ENCODE measurements at regions not wholly inside any gene's neighbourhood (a gene's known extent, or its start where the extent isn't known, plus 50 kb on each side); places are given as distances from the start of the nearest gene placed in this dataset.

- Histone ChIP-seq H3K79me2 (ENCODE audit: insufficient read depth, low read length) (no peaks in the 10 kb centered on the region), H3F3A (ENCODE audit: insufficient read depth, low read length) (no peaks in the 10 kb centered on the region), H3K4me3 (ENCODE audit: low read depth, low read length, poor library complexity, severe bottlenecking) (no peak overlapping the region), H3K9me2 (ENCODE audit: low read depth, low read length) (no peaks in the 10 kb centered on the region), H3K9ac (ENCODE audit: low read length) (no peak overlapping the region), H3K4me1 (ENCODE audit: insufficient read depth, low read length, severe bottlenecking) (no peaks in the 10 kb centered on the region), H3K9me3 (ENCODE audit: low read length) (no peaks in the 10 kb centered on the region), H3K27ac (ENCODE audit: low read depth, low read length, poor library complexity, severe bottlenecking) (no peak overlapping the region), H3K4me2 (ENCODE audit: low read length) (no peak overlapping the region), H3K27me3 (ENCODE audit: insufficient read depth, low read length) (no peaks in the 10 kb centered on the region), H3K36me3 (ENCODE audit: insufficient read depth, low read length) (no peaks in the 10 kb centered on the region), H4K20me1 (ENCODE audit: insufficient read depth, low read length) (no peaks in the 10 kb centered on the region), H2AFZ (ENCODE audit: low read length) (no peak overlapping the region)
- TF ChIP-seq CTCF (IDR thresholded peaks at IDR 0.05; ENCODE audit: low read length) (no peak), EZH2 (IDR thresholded peaks at IDR 0.05; ENCODE audit: borderline replicate concordance, low read length) (no peak)
Observed at GRCh38 chr20:4493386-4493785, 192.9 kb upstream of the PRNP start.

- Histone ChIP-seq H3K79me2 (ENCODE audit: insufficient read depth, low read length) (no peaks in the 10 kb centered on the region), H3K9me3 (ENCODE audit: low read length) (no peaks in the 10 kb centered on the region), H3K9ac (ENCODE audit: low read length) (no peak overlapping the region), H3K27ac (ENCODE audit: low read depth, low read length, poor library complexity, severe bottlenecking) (no peak overlapping the region), H2AFZ (ENCODE audit: low read length) (no peak overlapping the region), H4K20me1 (ENCODE audit: insufficient read depth, low read length) (no peaks in the 10 kb centered on the region), H3K4me3 (ENCODE audit: low read depth, low read length, poor library complexity, severe bottlenecking) (no peak overlapping the region), H3K4me2 (ENCODE audit: low read length) (no peak overlapping the region), H3K4me1 (ENCODE audit: insufficient read depth, low read length, severe bottlenecking) (no peaks in the 10 kb centered on the region), H3K27me3 (ENCODE audit: insufficient read depth, low read length) (no peaks in the 10 kb centered on the region), H3K9me2 (ENCODE audit: low read depth, low read length) (no peaks in the 10 kb centered on the region), H3F3A (ENCODE audit: insufficient read depth, low read length) (no peaks in the 10 kb centered on the region), H3K36me3 (ENCODE audit: insufficient read depth, low read length) (no peaks in the 10 kb centered on the region)
- no peak for TF ChIP-seq CTCF (IDR thresholded peaks at IDR 0.05; ENCODE audit: low read length)
- TF ChIP-seq EZH2 (IDR thresholded peaks at IDR 0.05; ENCODE audit: borderline replicate concordance, low read length) = no peak
Observed at GRCh38 chr20:4491643-4492042, 194.6 kb upstream of the PRNP start.

- Histone ChIP-seq H3K9me2 (ENCODE audit: low read depth, low read length) (no peaks in the 10 kb centered on the region), H2AFZ (ENCODE audit: low read length) (no peak overlapping the region), H3F3A (ENCODE audit: insufficient read depth, low read length) (no peaks in the 10 kb centered on the region), H3K27me3 (ENCODE audit: insufficient read depth, low read length) (no peaks in the 10 kb centered on the region), H3K4me3 (ENCODE audit: low read depth, low read length, poor library complexity, severe bottlenecking) (no peak overlapping the region), H3K9me3 (ENCODE audit: low read length) (no peaks in the 10 kb centered on the region), H3K9ac (ENCODE audit: low read length) (no peak overlapping the region), H3K27ac (ENCODE audit: low read depth, low read length, poor library complexity, severe bottlenecking) (no peak overlapping the region), H3K36me3 (ENCODE audit: insufficient read depth, low read length) (no peaks in the 10 kb centered on the region), H4K20me1 (ENCODE audit: insufficient read depth, low read length) (no peaks in the 10 kb centered on the region), H3K4me1 (ENCODE audit: insufficient read depth, low read length, severe bottlenecking) (no peaks in the 10 kb centered on the region), H3K79me2 (ENCODE audit: insufficient read depth, low read length) (no peaks in the 10 kb centered on the region), H3K4me2 (ENCODE audit: low read length) (no peak overlapping the region)
- TF ChIP-seq EZH2 (IDR thresholded peaks at IDR 0.05; ENCODE audit: borderline replicate concordance, low read length) (no peak), CTCF (IDR thresholded peaks at IDR 0.05; ENCODE audit: low read length) (no peak)
Observed at GRCh38 chr20:4490606-4491280, 195.5 kb upstream of the PRNP start.
